ENCODE measurements at regions not wholly inside any gene's neighbourhood (a gene's known extent, or its start where the extent isn't known, plus 50 kb on each side); places are given as distances from the start of the nearest gene placed in this dataset.

- Histone ChIP-seq H3K36me3 (ENCODE audit: control insufficient read depth in 2 of 2, insufficient read depth in 2 of 2, low read length in 2 of 2) (no peaks in the 10 kb centered on the region), H3K4me3 (ENCODE audit: low read length in 2 of 2) (no peak overlapping the region), H3K9ac (ENCODE audit: low read depth in 1 of 2, low read length in 2 of 2) (no peak overlapping the region)
These were observed 86.8 kb upstream of the FAM241A start for GRCh38 chr4:112058433-112058832.

GRCh38 chr4:112060212-112060611 lies 85.0 kb upstream of the FAM241A start:
- no peak overlapping the region for H3K4me3 ChIP-seq (ENCODE audit: low read length in 2 of 2)
- no peak overlapping the region for H3K9ac ChIP-seq (ENCODE audit: low read depth in 1 of 2, low read length in 2 of 2)
- no peaks in the 10 kb centered on the region for H3K4me1 ChIP-seq (ENCODE audit: control insufficient read depth in 2 of 2, insufficient read depth in 2 of 2, low read length in 2 of 2)
- H3K9me3 ChIP-seq (ENCODE audit: control insufficient read depth in 2 of 2, low read length in 2 of 2) = no peaks in the 10 kb centered on the region
- H3K36me3 ChIP-seq (ENCODE audit: control insufficient read depth in 2 of 2, insufficient read depth in 2 of 2, low read length in 2 of 2) = no peaks in the 10 kb centered on the region
- no peak overlapping the region for H3K27ac ChIP-seq (ENCODE audit: low read depth in 2 of 2, low read length in 2 of 2)
- no peaks in the 10 kb centered on the region for H3K27me3 ChIP-seq (ENCODE audit: control insufficient read depth in 2 of 2, insufficient read depth in 2 of 2, low read length in 2 of 2)

More at GRCh38 chr4:112058433-112058832, 86.8 kb upstream of the FAM241A start:
- no peak overlapping the region for H3K27ac ChIP-seq (ENCODE audit: low read depth in 2 of 2, low read length in 2 of 2)
- no peaks in the 10 kb centered on the region for H3K27me3 ChIP-seq (ENCODE audit: control insufficient read depth in 2 of 2, insufficient read depth in 2 of 2, low read length in 2 of 2)
- H3K4me1 ChIP-seq (ENCODE audit: control insufficient read depth in 2 of 2, insufficient read depth in 2 of 2, low read length in 2 of 2) = no peaks in the 10 kb centered on the region
- no peaks in the 10 kb centered on the region for H3K9me3 ChIP-seq (ENCODE audit: control insufficient read depth in 2 of 2, low read length in 2 of 2)

GRCh38 chr4:112061207-112061817 lies 83.9 kb upstream of the FAM241A start:
- no peak overlapping the region for H3K27ac ChIP-seq (ENCODE audit: low read depth in 2 of 2, low read length in 2 of 2)
- no peaks in the 10 kb centered on the region for H3K36me3 ChIP-seq (ENCODE audit: control insufficient read depth in 2 of 2, insufficient read depth in 2 of 2, low read length in 2 of 2)
- H3K9ac ChIP-seq (ENCODE audit: low read depth in 1 of 2, low read length in 2 of 2) = no peak overlapping the region
- no peak overlapping the region for H3K4me3 ChIP-seq (ENCODE audit: low read length in 2 of 2)
- no peaks in the 10 kb centered on the region for H3K4me1 ChIP-seq (ENCODE audit: control insufficient read depth in 2 of 2, insufficient read depth in 2 of 2, low read length in 2 of 2)
- H3K27me3 ChIP-seq (ENCODE audit: control insufficient read depth in 2 of 2, insufficient read depth in 2 of 2, low read length in 2 of 2) = no peaks in the 10 kb centered on the region
- no peaks in the 10 kb centered on the region for H3K9me3 ChIP-seq (ENCODE audit: control insufficient read depth in 2 of 2, low read length in 2 of 2)

- H3K27ac ChIP-seq (ENCODE audit: low read depth in 2 of 2, low read length in 2 of 2) = no peak overlapping the region
- H3K9me3 ChIP-seq (ENCODE audit: control insufficient read depth in 2 of 2, low read length in 2 of 2) = no peaks in the 10 kb centered on the region
- H3K27me3 ChIP-seq (ENCODE audit: control insufficient read depth in 2 of 2, insufficient read depth in 2 of 2, low read length in 2 of 2) = no peaks in the 10 kb centered on the region
- H3K4me1 ChIP-seq (ENCODE audit: control insufficient read depth in 2 of 2, insufficient read depth in 2 of 2, low read length in 2 of 2) = no peaks in the 10 kb centered on the region
- no peaks in the 10 kb centered on the region for H3K36me3 ChIP-seq (ENCODE audit: control insufficient read depth in 2 of 2, insufficient read depth in 2 of 2, low read length in 2 of 2)
- no peak overlapping the region for H3K9ac ChIP-seq (ENCODE audit: low read depth in 1 of 2, low read length in 2 of 2)
- H3K4me3 ChIP-seq (ENCODE audit: low read length in 2 of 2) = no peak overlapping the region
These were observed 82.0 kb upstream of the FAM241A start for GRCh38 chr4:112063260-112063659.

- H3K27ac ChIP-seq (ENCODE audit: low read depth in 2 of 2, low read length in 2 of 2) = no peak overlapping the region
- no peaks in the 10 kb centered on the region for H3K36me3 ChIP-seq (ENCODE audit: control insufficient read depth in 2 of 2, insufficient read depth in 2 of 2, low read length in 2 of 2)
- no peak overlapping the region for H3K4me3 ChIP-seq (ENCODE audit: low read length in 2 of 2)
- H3K4me1 ChIP-seq (ENCODE audit: control insufficient read depth in 2 of 2, insufficient read depth in 2 of 2, low read length in 2 of 2) = no peaks in the 10 kb centered on the region
- H3K9me3 ChIP-seq (ENCODE audit: control insufficient read depth in 2 of 2, low read length in 2 of 2) = no peaks in the 10 kb centered on the region
- no peak overlapping the region for H3K9ac ChIP-seq (ENCODE audit: low read depth in 1 of 2, low read length in 2 of 2)
- no peaks in the 10 kb centered on the region for H3K27me3 ChIP-seq (ENCODE audit: control insufficient read depth in 2 of 2, insufficient read depth in 2 of 2, low read length in 2 of 2)
These were observed 76.1 kb upstream of the FAM241A start for GRCh38 chr4:112069110-112069509.

- Histone ChIP-seq H3K9me3 (ENCODE audit: control insufficient read depth in 2 of 2, low read length in 2 of 2) (no peaks in the 10 kb centered on the region), H3K4me1 (ENCODE audit: control insufficient read depth in 2 of 2, insufficient read depth in 2 of 2, low read length in 2 of 2) (no peaks in the 10 kb centered on the region), H3K36me3 (ENCODE audit: control insufficient read depth in 2 of 2, insufficient read depth in 2 of 2, low read length in 2 of 2) (no peaks in the 10 kb centered on the region), H3K9ac (ENCODE audit: low read depth in 1 of 2, low read length in 2 of 2) (no peak overlapping the region), H3K27ac (ENCODE audit: low read depth in 2 of 2, low read length in 2 of 2) (no peak overlapping the region), H3K4me3 (ENCODE audit: low read length in 2 of 2) (no peak overlapping the region), H3K27me3 (ENCODE audit: control insufficient read depth in 2 of 2, insufficient read depth in 2 of 2, low read length in 2 of 2) (no peaks in the 10 kb centered on the region)
These were observed 72.1 kb upstream of the FAM241A start for GRCh38 chr4:112073181-112073580.

- Histone ChIP-seq H3K27me3 (ENCODE audit: control insufficient read depth in 2 of 2, insufficient read depth in 2 of 2, low read length in 2 of 2) (no peaks in the 10 kb centered on the region), H3K9ac (ENCODE audit: low read depth in 1 of 2, low read length in 2 of 2) (no peak overlapping the region), H3K9me3 (ENCODE audit: control insufficient read depth in 2 of 2, low read length in 2 of 2) (no peaks in the 10 kb centered on the region), H3K4me1 (ENCODE audit: control insufficient read depth in 2 of 2, insufficient read depth in 2 of 2, low read length in 2 of 2) (no peaks in the 10 kb centered on the region), H3K27ac (ENCODE audit: low read depth in 2 of 2, low read length in 2 of 2) (no peak overlapping the region), H3K36me3 (ENCODE audit: control insufficient read depth in 2 of 2, insufficient read depth in 2 of 2, low read length in 2 of 2) (no peaks in the 10 kb centered on the region), H3K4me3 (ENCODE audit: low read length in 2 of 2) (no peak overlapping the region)
These were observed 70.0 kb upstream of the FAM241A start for GRCh38 chr4:112075129-112075753.

- H3K36me3 ChIP-seq (ENCODE audit: control insufficient read depth in 2 of 2, insufficient read depth in 2 of 2, low read length in 2 of 2) = no peaks in the 10 kb centered on the region
- H3K27ac ChIP-seq (ENCODE audit: low read depth in 2 of 2, low read length in 2 of 2) = no peak overlapping the region
- no peak overlapping the region for H3K4me3 ChIP-seq (ENCODE audit: low read length in 2 of 2)
These were observed 69.3 kb upstream of the FAM241A start for GRCh38 chr4:112075906-112076305.

GRCh38 chr4:112076919-112077608 lies 68.2 kb upstream of the FAM241A start:
- H3K27ac ChIP-seq (ENCODE audit: low read depth in 2 of 2, low read length in 2 of 2) = no peak overlapping the region
- H3K9ac ChIP-seq (ENCODE audit: low read depth in 1 of 2, low read length in 2 of 2) = no peak overlapping the region
- H3K4me1 ChIP-seq (ENCODE audit: control insufficient read depth in 2 of 2, insufficient read depth in 2 of 2, low read length in 2 of 2) = no peaks in the 10 kb centered on the region
- H3K36me3 ChIP-seq (ENCODE audit: control insufficient read depth in 2 of 2, insufficient read depth in 2 of 2, low read length in 2 of 2) = no peaks in the 10 kb centered on the region
- no peaks in the 10 kb centered on the region for H3K27me3 ChIP-seq (ENCODE audit: control insufficient read depth in 2 of 2, insufficient read depth in 2 of 2, low read length in 2 of 2)
- H3K9me3 ChIP-seq (ENCODE audit: control insufficient read depth in 2 of 2, low read length in 2 of 2) = no peaks in the 10 kb centered on the region
- H3K4me3 ChIP-seq (ENCODE audit: low read length in 2 of 2) = no peak overlapping the region

More at GRCh38 chr4:112075906-112076305, 69.3 kb upstream of the FAM241A start:
- no peak overlapping the region for H3K9ac ChIP-seq (ENCODE audit: low read depth in 1 of 2, low read length in 2 of 2)
- no peaks in the 10 kb centered on the region for H3K9me3 ChIP-seq (ENCODE audit: control insufficient read depth in 2 of 2, low read length in 2 of 2)
- H3K27me3 ChIP-seq (ENCODE audit: control insufficient read depth in 2 of 2, insufficient read depth in 2 of 2, low read length in 2 of 2) = no peaks in the 10 kb centered on the region
- H3K4me1 ChIP-seq (ENCODE audit: control insufficient read depth in 2 of 2, insufficient read depth in 2 of 2, low read length in 2 of 2) = no peaks in the 10 kb centered on the region

GRCh38 chr4:112077743-112078142 lies 67.5 kb upstream of the FAM241A start:
- Histone ChIP-seq H3K9me3 (ENCODE audit: control insufficient read depth in 2 of 2, low read length in 2 of 2) (no peaks in the 10 kb centered on the region), H3K4me3 (ENCODE audit: low read length in 2 of 2) (no peak overlapping the region), H3K4me1 (ENCODE audit: control insufficient read depth in 2 of 2, insufficient read depth in 2 of 2, low read length in 2 of 2) (peaks cover 0 to 1% of the 10 kb centered on the region in 2 donors), H3K27me3 (ENCODE audit: control insufficient read depth in 2 of 2, insufficient read depth in 2 of 2, low read length in 2 of 2) (no peaks in the 10 kb centered on the region), H3K9ac (ENCODE audit: low read depth in 1 of 2, low read length in 2 of 2) (no peak overlapping the region), H3K36me3 (ENCODE audit: control insufficient read depth in 2 of 2, insufficient read depth in 2 of 2, low read length in 2 of 2) (no peaks in the 10 kb centered on the region), H3K27ac (ENCODE audit: low read depth in 2 of 2, low read length in 2 of 2) (no peak overlapping the region)

All from mucosa of rectum (tissue), 2 donors.